ENCODE measurements at regions not wholly inside any gene's neighbourhood (a gene's known extent, or its start where the extent isn't known, plus 50 kb on each side); places are given as distances from the start of the nearest gene placed in this dataset.
"Not testable (repeated sequence)": the region's sequence is repeated elsewhere in the genome, so short reads cannot be mapped to it uniquely, and the experiment has no call there.

GRCh38 chr7:65719123-65719798, 153.6 kb upstream of the VKORC1L1 start:
- not testable (repeated sequence) for H3K9me3 Mint-ChIP-seq; H3K27ac Mint-ChIP-seq; DNase-seq; H3K4me3 Mint-ChIP-seq; H3K4me1 Mint-ChIP-seq (ENCODE audit: low read depth); H3K36me3 Mint-ChIP-seq (ENCODE audit: low read depth); H3K27me3 Mint-ChIP-seq

DNA sequence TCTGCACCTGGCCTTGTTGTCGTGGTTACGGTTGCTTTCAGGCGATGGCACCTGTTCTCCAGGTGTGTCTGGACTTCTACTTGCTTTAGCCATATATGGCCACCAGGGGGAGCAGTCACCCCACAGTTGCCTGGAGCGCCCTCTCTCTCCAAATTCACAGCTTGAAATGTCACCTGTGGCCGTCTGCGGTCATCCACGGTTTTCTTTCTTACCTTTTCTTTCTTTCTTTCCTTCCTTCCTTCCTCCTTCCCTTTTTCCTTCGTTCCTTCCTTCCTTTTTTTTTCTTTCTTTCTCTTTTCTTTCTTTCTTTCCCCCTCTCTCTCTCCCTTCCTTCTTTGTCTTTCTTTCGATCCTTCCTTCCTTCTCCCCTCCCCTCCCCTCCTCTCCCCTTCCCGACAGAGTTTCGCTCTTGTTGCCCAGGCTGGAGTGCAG, 150.5 kb upstream of the VKORC1L1 start:
- peak; percentile 65 for DNase-seq
- Mint-ChIP-seq H3K4me1 (ENCODE audit: low read depth) (peaks cover 2% of the 10 kb centered on the region), H3K36me3 (ENCODE audit: low read depth) (peaks cover 26% of the 10 kb centered on the region), H3K27ac (no peak overlapping the region), H3K9me3 (no peaks in the 10 kb centered on the region), H3K4me3 (no peak overlapping the region), H3K27me3 (no peaks in the 10 kb centered on the region)

- H3K4me3 Mint-ChIP-seq; H3K9me3 Mint-ChIP-seq; H3K4me1 Mint-ChIP-seq (ENCODE audit: low read depth); H3K27ac Mint-ChIP-seq; DNase-seq; H3K27me3 Mint-ChIP-seq: not testable (repeated sequence)
- peaks cover 25% of the 10 kb centered on the region for H3K36me3 Mint-ChIP-seq (ENCODE audit: low read depth)
Measured at GRCh38 chr7:65727182-65727581, 145.7 kb upstream of the VKORC1L1 start.

DNA sequence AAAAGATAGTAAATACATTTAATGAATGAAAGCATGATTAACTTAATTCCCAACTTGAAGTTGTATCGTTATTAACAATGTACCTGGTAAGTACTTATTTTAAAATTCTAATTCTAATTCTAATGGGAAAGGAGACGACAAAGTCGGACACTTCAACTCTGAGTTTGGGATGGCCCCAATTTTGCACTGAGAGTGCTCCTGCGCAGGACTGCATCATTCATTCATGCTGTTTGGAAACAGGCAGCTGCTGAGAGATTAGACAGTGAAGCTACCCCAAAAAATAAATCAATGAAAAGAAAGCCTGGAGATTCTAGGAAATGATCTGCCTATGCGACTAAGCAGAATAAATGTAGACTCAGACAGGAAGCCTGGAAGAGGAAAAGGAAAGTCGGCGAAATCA, 141.7 kb upstream of the VKORC1L1 start:
- peaks cover 4% of the 10 kb centered on the region for H3K4me1 Mint-ChIP-seq (ENCODE audit: low read depth)
- H3K9me3 Mint-ChIP-seq = no peaks in the 10 kb centered on the region
- H3K27me3 Mint-ChIP-seq = no peaks in the 10 kb centered on the region
- H3K36me3 Mint-ChIP-seq (ENCODE audit: low read depth) = peaks cover 24% of the 10 kb centered on the region
- DNase-seq = no peak
- no peak overlapping the region for H3K27ac Mint-ChIP-seq
- H3K4me3 Mint-ChIP-seq = no peak overlapping the region

- no peak overlapping the region for H3K27ac Mint-ChIP-seq
- peak; percentile 33 for DNase-seq
- peaks cover 4% of the 10 kb centered on the region for H3K4me1 Mint-ChIP-seq (ENCODE audit: low read depth)
- H3K4me3 Mint-ChIP-seq = no peak overlapping the region
- H3K27me3 Mint-ChIP-seq = no peaks in the 10 kb centered on the region
- H3K36me3 Mint-ChIP-seq (ENCODE audit: low read depth) = peaks cover 24% of the 10 kb centered on the region
- no peaks in the 10 kb centered on the region for H3K9me3 Mint-ChIP-seq
Measured at GRCh38 chr7:65731562-65732035, 141.3 kb upstream of the VKORC1L1 start.

- Mint-ChIP-seq H3K27ac (no peak overlapping the region), H3K4me3 (no peak overlapping the region), H3K36me3 (ENCODE audit: low read depth) (peaks cover 28% of the 10 kb centered on the region), H3K27me3 (no peaks in the 10 kb centered on the region), H3K4me1 (ENCODE audit: low read depth) (peaks cover 4% of the 10 kb centered on the region), H3K9me3 (no peaks in the 10 kb centered on the region)
- no peak for DNase-seq
Measured at GRCh38 chr7:65744406-65744805, 128.5 kb upstream of the VKORC1L1 start.

DNA sequence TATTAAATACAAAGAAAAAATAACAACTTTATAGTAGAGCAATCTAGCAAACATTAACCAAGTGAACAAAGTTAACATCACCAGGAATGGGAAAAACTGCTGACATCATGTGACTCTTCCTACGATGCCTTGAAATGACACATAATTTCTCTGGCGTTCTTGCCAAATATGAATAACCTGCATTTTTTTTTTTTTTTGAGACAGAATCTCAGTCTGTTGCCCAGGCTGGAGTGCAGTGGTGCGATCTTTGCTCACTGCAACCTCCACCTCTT, 126.5 kb upstream of the VKORC1L1 start:
- peaks cover 23% of the 10 kb centered on the region for H3K36me3 Mint-ChIP-seq (ENCODE audit: low read depth)
- no peak for DNase-seq
- peaks cover 13% of the 10 kb centered on the region for H3K4me1 Mint-ChIP-seq (ENCODE audit: low read depth)
- H3K9me3 Mint-ChIP-seq = no peaks in the 10 kb centered on the region
- no peak overlapping the region for H3K27ac Mint-ChIP-seq
- H3K27me3 Mint-ChIP-seq = no peaks in the 10 kb centered on the region
- H3K4me3 Mint-ChIP-seq = no peak overlapping the region

- no peak overlapping the region for H3K4me3 Mint-ChIP-seq
- H3K36me3 Mint-ChIP-seq (ENCODE audit: low read depth) = peaks cover 39% of the 10 kb centered on the region
- H3K9me3 Mint-ChIP-seq = no peaks in the 10 kb centered on the region
- no peak overlapping the region for H3K27ac Mint-ChIP-seq
- H3K4me1 Mint-ChIP-seq (ENCODE audit: low read depth) = peaks cover 28% of the 10 kb centered on the region
- DNase-seq = no peak
- H3K27me3 Mint-ChIP-seq = no peaks in the 10 kb centered on the region
Measured at GRCh38 chr7:65749039-65749438, 123.8 kb upstream of the VKORC1L1 start.

DNA sequence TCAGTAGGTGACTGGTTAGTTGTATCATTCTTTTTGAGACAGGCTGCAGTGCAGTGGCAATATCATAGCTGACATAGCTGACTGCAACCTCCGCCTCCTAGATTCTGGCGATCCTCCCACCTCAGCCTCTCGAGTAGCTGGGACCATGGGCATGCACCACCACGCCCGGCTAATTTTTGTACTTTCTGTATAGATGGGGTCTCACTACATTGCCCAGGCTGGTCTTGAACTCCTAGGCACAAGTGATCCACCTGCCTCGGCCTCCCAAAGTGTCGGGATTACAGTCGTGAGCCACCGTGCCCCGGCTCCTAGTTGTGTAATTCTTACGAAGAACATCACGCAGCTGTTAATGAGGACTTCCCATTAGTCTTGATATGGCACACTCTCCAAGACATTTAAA, 123.4 kb upstream of the VKORC1L1 start:
- Mint-ChIP-seq H3K4me3 (peak overlapping the region; percentile 96), H3K9me3 (no peaks in the 10 kb centered on the region), H3K36me3 (ENCODE audit: low read depth) (peaks cover 43% of the 10 kb centered on the region), H3K4me1 (ENCODE audit: low read depth) (peaks cover 31% of the 10 kb centered on the region), H3K27ac (peak overlapping the region; percentile 26), H3K27me3 (no peaks in the 10 kb centered on the region)
- no peak for DNase-seq

DNA sequence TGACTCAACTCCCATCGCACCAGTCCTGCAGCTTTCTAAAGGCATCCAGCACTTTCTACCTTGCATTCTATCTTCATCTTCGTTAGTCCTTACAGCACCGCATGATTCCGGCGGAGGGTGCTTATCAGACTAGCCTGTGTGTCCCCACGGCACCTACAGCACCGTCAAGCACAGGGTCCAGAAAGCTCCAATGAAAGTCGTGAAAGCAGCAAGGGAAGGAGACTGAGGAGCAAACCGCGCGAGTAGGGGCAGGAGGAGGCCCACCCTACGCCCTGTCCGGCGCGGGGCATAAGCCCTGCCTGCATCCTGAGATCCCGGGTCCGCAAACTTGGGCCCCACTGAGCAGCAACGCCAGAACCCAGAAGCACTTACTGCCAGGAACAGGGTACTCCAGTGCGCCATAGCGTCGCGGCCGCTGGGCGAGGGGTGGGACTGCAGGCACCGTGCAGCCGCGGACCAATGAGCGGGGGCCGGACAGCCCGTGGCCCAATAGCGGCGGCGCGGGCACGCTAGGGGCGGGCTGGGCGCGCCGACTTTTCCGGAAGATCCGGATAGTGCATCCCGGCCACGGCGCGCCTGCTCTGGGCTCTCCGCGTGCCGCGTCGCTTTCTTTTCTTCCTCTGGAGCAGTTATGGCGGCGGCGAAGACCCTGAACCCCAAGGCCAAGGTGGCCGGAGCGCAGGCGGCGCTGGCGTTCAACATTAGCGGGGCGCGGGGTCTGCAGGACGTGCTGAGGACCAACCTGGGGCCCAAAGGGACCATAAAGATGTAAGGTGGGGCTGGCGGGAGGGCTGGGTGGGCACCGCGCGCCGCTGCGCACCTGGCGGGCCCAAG, 122.1 kb upstream of the VKORC1L1 start:
- H3K9me3 Mint-ChIP-seq = no peaks in the 10 kb centered on the region
- H3K4me3 Mint-ChIP-seq = peak overlapping the region; percentile 96
- H3K36me3 Mint-ChIP-seq (ENCODE audit: low read depth) = peaks cover 54% of the 10 kb centered on the region
- DNase-seq = peak; percentile 92
- H3K27ac Mint-ChIP-seq = peak overlapping the region; percentile 94
- H3K4me1 Mint-ChIP-seq (ENCODE audit: low read depth) = peaks cover 34% of the 10 kb centered on the region
- no peaks in the 10 kb centered on the region for H3K27me3 Mint-ChIP-seq

DNA sequence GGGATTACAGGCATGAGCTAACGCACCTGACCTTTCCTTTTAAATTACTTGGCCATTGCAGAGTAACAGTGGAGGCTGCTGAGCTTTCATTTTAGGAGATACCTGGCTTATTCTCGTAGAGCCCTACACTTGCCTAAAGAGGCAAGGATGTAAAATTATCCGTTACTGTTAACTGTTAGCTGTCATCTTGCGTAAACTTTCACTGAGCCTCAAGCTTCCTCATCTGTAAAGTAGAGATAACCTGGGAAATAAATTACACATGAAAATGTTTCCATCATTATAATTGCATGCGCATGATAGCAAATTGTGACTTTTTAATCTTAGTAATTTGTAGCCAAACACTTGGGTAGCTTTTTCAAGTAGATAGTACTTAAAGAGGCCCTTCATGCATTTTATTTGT, 118.8 kb upstream of the VKORC1L1 start:
- H3K4me1 Mint-ChIP-seq (ENCODE audit: low read depth) = peaks cover 40% of the 10 kb centered on the region
- H3K9me3 Mint-ChIP-seq, DNase-seq, H3K27me3 Mint-ChIP-seq: not testable (repeated sequence)
- peak overlapping the region; percentile 33 for H3K27ac Mint-ChIP-seq
- peaks cover 76% of the 10 kb centered on the region for H3K36me3 Mint-ChIP-seq (ENCODE audit: low read depth)
- peak overlapping the region; percentile 25 for H3K4me3 Mint-ChIP-seq

- not testable (repeated sequence) for H3K4me3 Mint-ChIP-seq, H3K9me3 Mint-ChIP-seq, DNase-seq, H3K27me3 Mint-ChIP-seq
- peaks cover 70% of the 10 kb centered on the region for H3K36me3 Mint-ChIP-seq (ENCODE audit: low read depth)
- H3K4me1 Mint-ChIP-seq (ENCODE audit: low read depth) = peaks cover 27% of the 10 kb centered on the region
- H3K27ac Mint-ChIP-seq = peak overlapping the region; percentile 87
Measured at GRCh38 chr7:65758991-65759390, 113.9 kb upstream of the VKORC1L1 start.

DNA sequence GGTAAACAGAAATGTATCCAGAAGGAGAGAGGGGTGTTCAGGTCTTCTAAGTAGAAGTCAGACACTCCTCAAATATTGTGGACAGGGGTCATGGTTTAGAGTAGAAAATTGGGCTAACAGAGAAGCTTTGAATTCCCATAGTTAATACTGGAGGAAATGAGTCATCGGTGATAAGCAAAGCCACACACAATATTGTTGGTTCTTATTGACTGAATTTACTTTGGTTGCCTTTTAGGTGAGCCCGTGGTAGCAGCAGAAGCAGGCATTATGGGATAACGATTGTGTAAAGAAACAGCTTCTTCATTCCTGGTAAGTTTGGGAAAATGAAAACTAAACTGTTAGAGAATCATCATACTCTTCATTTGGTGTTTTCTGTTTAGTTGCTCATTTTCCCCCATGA, 110.2 kb upstream of the VKORC1L1 start:
- H3K36me3 Mint-ChIP-seq (ENCODE audit: low read depth) = peaks cover 52% of the 10 kb centered on the region
- DNase-seq, H3K9me3 Mint-ChIP-seq, H3K4me3 Mint-ChIP-seq, H3K27me3 Mint-ChIP-seq: not testable (repeated sequence)
- H3K4me1 Mint-ChIP-seq (ENCODE audit: low read depth) = peaks cover 22% of the 10 kb centered on the region
- peak overlapping the region; percentile 71 for H3K27ac Mint-ChIP-seq

GRCh38 chr7:65763114-65763513, 109.8 kb upstream of the VKORC1L1 start:
- Mint-ChIP-seq H3K36me3 (ENCODE audit: low read depth) (peaks cover 49% of the 10 kb centered on the region), H3K27ac (peak overlapping the region; percentile 71), H3K4me1 (ENCODE audit: low read depth) (peaks cover 24% of the 10 kb centered on the region)
- DNase-seq, H3K27me3 Mint-ChIP-seq, H3K4me3 Mint-ChIP-seq, H3K9me3 Mint-ChIP-seq: not testable (repeated sequence)

GRCh38 chr7:65770473-65771225, 102.2 kb upstream of the VKORC1L1 start:
- peak; percentile 97 for DNase-seq
- not testable (repeated sequence) for H3K9me3 Mint-ChIP-seq, H3K27me3 Mint-ChIP-seq
- H3K4me3 Mint-ChIP-seq = peak overlapping the region; percentile 89
- peaks cover 11% of the 10 kb centered on the region for H3K4me1 Mint-ChIP-seq (ENCODE audit: low read depth)
- H3K36me3 Mint-ChIP-seq (ENCODE audit: low read depth) = peaks cover 11% of the 10 kb centered on the region
- peak overlapping the region; percentile 92 for H3K27ac Mint-ChIP-seq
